ENCODE measurements at regions not wholly inside any gene's neighbourhood (a gene's known extent, or its start where the extent isn't known, plus 50 kb on each side); places are given as distances from the start of the nearest gene placed in this dataset.

DNA sequence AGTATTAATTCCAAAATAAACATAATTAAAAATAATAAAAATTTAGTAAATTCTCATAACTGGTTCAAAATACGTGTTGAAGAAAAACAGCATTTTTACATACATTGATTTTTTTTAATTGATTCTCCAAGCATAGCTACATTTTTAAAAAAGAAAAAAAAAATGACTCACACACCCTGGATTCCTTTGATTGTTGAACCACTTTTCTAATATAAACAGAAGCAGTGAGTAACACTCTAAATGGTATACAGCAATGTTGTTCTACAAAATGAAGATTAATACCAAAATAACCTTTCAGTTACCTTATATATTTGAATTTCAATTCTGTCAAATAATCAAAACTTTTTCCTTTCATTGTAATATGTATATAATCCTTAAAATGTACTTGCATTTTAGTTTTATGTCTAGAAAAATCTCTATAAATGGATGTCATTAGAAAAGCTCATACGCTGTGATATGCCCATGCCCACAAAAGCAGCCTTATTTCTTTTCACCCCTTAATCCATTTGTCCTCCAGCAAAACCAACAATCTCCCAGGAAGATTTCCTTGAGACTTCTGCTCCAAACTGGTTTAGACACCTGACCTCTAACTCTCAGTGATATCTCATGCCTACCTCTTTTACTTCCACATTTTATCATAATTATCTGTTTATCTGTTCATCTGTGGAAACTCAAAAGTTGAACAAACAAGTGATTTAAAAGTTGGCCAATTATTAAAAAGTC, 246.4 kb upstream of the NR5A2 start:
- TF ChIP-seq, protein P1, sequence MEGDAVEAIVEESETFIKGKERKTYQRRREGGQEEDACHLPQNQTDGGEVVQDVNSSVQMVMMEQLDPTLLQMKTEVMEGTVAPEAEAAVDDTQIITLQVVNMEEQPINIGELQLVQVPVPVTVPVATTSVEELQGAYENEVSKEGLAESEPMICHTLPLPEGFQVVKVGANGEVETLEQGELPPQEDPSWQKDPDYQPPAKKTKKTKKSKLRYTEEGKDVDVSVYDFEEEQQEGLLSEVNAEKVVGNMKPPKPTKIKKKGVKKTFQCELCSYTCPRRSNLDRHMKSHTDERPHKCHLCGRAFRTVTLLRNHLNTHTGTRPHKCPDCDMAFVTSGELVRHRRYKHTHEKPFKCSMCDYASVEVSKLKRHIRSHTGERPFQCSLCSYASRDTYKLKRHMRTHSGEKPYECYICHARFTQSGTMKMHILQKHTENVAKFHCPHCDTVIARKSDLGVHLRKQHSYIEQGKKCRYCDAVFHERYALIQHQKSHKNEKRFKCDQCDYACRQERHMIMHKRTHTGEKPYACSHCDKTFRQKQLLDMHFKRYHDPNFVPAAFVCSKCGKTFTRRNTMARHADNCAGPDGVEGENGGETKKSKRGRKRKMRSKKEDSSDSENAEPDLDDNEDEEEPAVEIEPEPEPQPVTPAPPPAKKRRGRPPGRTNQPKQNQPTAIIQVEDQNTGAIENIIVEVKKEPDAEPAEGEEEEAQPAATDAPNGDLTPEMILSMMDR (IDR thresholded peaks at IDR 0.05 in 4 of 5, conservative IDR thresholded peaks at IDR 0.05 in 1 of 5), result no peak
- TF ChIP-seq POLR2A (IDR thresholded peaks at IDR 0.05), result no peak

Data from gastrocnemius medialis (tissue), 4 donors.